A673 (cell line): ENCODE measurements at regions not wholly inside any gene's neighbourhood (a gene's known extent, or its start where the extent isn't known, plus 50 kb on each side); places are given as distances from the start of the nearest gene placed in this dataset.

ENCODE experiments used
- EZH2 ChIP-seq: fragments of 200-600 bp; sonication (generic); IDR thresholded peaks from 2 replicates; pipeline ENCODE4 v1.6.1; 2017; ENCODE audit warnings: borderline replicate concordance, low read depth, mild to moderate bottlenecking, mixed read lengths, antibody characterized with exemption, low read length; ENCODE audit not compliant: poor library complexity, severe bottlenecking
- TF ChIP-seq, protein P1 (sequence below): fragments of 300-800, 200-600 bp; sonication (generic); conservative IDR thresholded peaks from 2 replicates; pipeline ENCODE4 v1.5.1; 2017; ENCODE audit warnings: low read depth, mild to moderate bottlenecking, antibody characterized with exemption, low read length, moderate library complexity, mixed read lengths

DNA sequence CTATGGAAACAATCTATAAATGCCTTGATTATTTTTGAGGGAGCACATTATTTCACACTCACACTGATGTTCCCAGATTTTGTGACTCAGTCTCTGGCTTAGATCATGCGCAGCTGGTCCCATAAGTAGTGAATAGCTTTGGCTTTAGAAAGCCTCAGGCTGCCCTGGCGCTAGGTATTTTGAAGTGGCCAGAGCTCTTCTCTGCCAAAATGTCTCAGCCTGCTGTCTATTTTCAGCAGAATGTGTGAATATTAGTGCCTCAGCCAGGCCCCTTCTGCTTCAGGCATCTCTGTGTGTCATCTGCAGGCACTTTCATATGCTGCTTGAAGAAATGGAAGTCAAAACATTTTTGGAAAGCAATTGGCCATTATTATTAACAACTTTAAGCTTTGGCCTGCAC is 931.0 kb upstream of the INTU start:
- TF ChIP-seq, protein P1, sequence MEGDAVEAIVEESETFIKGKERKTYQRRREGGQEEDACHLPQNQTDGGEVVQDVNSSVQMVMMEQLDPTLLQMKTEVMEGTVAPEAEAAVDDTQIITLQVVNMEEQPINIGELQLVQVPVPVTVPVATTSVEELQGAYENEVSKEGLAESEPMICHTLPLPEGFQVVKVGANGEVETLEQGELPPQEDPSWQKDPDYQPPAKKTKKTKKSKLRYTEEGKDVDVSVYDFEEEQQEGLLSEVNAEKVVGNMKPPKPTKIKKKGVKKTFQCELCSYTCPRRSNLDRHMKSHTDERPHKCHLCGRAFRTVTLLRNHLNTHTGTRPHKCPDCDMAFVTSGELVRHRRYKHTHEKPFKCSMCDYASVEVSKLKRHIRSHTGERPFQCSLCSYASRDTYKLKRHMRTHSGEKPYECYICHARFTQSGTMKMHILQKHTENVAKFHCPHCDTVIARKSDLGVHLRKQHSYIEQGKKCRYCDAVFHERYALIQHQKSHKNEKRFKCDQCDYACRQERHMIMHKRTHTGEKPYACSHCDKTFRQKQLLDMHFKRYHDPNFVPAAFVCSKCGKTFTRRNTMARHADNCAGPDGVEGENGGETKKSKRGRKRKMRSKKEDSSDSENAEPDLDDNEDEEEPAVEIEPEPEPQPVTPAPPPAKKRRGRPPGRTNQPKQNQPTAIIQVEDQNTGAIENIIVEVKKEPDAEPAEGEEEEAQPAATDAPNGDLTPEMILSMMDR, result no peak
- TF ChIP-seq EZH2, result no peak
